IMR-90 (cell line): ENCODE measurements at regions not wholly inside any gene's neighbourhood (a gene's known extent, or its start where the extent isn't known, plus 50 kb on each side); places are given as distances from the start of the nearest gene placed in this dataset.

Experiments
- ATAC-seq: fragments of 200-7000 bp; cut with Tn5 transposase; 2 replicates; pipeline ENCODE4 v1.9.1; 2020; ENCODE audit warnings: low read depth, mild to moderate bottlenecking, moderate library complexity
- BruUV-seq: library from RNA; stranded (reverse); fragments of 400-500 nt; replicated peaks from 2 replicates; lab custom pipeline; 2021; lab: Mats Ljungman, UMichigan
- CTCF ChIA-PET: fragments of 300-600 bp; formaldehyde crosslinking; extraction: SDS; loops from one replicate; lab custom pipeline; 2021; ENCODE audit warnings: antibody characterized with exemption; lab: Yijun Ruan, JAX
- POLR2A ChIA-PET: fragments of 300-600 bp; sonication (Branson Sonifier 250); formaldehyde crosslinking; loops from one replicate; lab custom pipeline; 2022; ENCODE audit warnings: antibody characterized with exemption; ENCODE audit not compliant: unreplicated experiment; lab: Charles Lee
- DNase-seq: peaks from one replicate; pipeline ENCODE4 v3.0.0; 2013
- H2AFZ ChIP-seq: replicated peaks from 2 replicates; pipeline ENCODE3; 2013; ENCODE audit warnings: low read length, mild to moderate bottlenecking; ENCODE audit not compliant: poor library complexity
- H2AK5ac ChIP-seq: 2 replicates; pipeline ENCODE4 v1.6.1; 2013; ENCODE audit warnings: low read depth, low read length, inconsistent platforms
- H2AK9ac ChIP-seq: replicated peaks from 2 replicates; pipeline ENCODE3; 2013; ENCODE audit warnings: mild to moderate bottlenecking, low read depth, low read length, moderate library complexity; ENCODE audit not compliant: poor library complexity
- H2BK120ac ChIP-seq: 2 replicates; pipeline ENCODE4 v1.6.1; 2013; ENCODE audit warnings: low read depth, low read length, inconsistent platforms
- H2BK15ac ChIP-seq: 3 replicates; pipeline ENCODE4 v1.6.1; 2013; ENCODE audit warnings: low read depth, low read length, inconsistent platforms
- H2BK20ac ChIP-seq: 2 replicates; pipeline ENCODE4 v1.6.1; 2013; ENCODE audit warnings: low read depth, mild to moderate bottlenecking, inconsistent platforms, low read length, moderate library complexity
- H2BK5ac ChIP-seq: 2 replicates; pipeline ENCODE4 v1.6.1; 2013; ENCODE audit warnings: mild to moderate bottlenecking, low read depth, low read length, inconsistent platforms; ENCODE audit not compliant: poor library complexity, severe bottlenecking
- H3K14ac ChIP-seq: replicated peaks from 2 replicates; pipeline ENCODE4 v1.6.1; 2013; ENCODE audit warnings: low read depth, low read length, inconsistent platforms
- H3K18ac ChIP-seq: 2 replicates; pipeline ENCODE4 v1.6.1; 2013; ENCODE audit warnings: low read depth, low read length, control low read depth
- H3K23ac ChIP-seq: 2 replicates; pipeline ENCODE4 v1.6.1; 2013; ENCODE audit warnings: low read depth, low read length, inconsistent platforms
- H3K27ac ChIP-seq: 2 replicates; pipeline ENCODE4 v1.5.1; 2013; ENCODE audit warnings: mild to moderate bottlenecking, control low read depth, low read length; ENCODE audit not compliant: insufficient read depth
- H3K27me3 ChIP-seq: 2 replicates; pipeline ENCODE4 v1.6.1; 2013; ENCODE audit warnings: low read length; ENCODE audit not compliant: control insufficient read depth, insufficient read depth
- H3K36me3 ChIP-seq: 2 replicates; pipeline ENCODE4 v1.6.1; 2013; ENCODE audit warnings: low read length, mixed read lengths; ENCODE audit not compliant: control insufficient read depth, insufficient read depth
- H3K4ac ChIP-seq: 2 replicates; pipeline ENCODE4 v1.6.1; 2013; ENCODE audit warnings: low read depth, low read length, inconsistent platforms
- H3K4me1 ChIP-seq: 2 replicates; pipeline ENCODE4 v1.6.1; 2013; ENCODE audit warnings: low read length, mixed read lengths; ENCODE audit not compliant: control insufficient read depth, insufficient read depth
- H3K4me2 ChIP-seq: 2 replicates; pipeline ENCODE4 v1.6.1; 2013; ENCODE audit warnings: low read depth, mild to moderate bottlenecking, control low read depth, low read length, moderate library complexity
- H3K4me3 ChIP-seq: 2 replicates; pipeline ENCODE4 v1.5.1; 2013; ENCODE audit warnings: low read depth, mild to moderate bottlenecking, control low read depth, low read length, moderate library complexity; ENCODE audit not compliant: insufficient read depth
- H3K56ac ChIP-seq: 2 replicates; pipeline ENCODE4 v1.6.1; 2013; ENCODE audit warnings: low read length, inconsistent platforms; ENCODE audit not compliant: insufficient read depth; ENCODE audit errors: extremely low read depth
- H3K79me1 ChIP-seq, 2 experiments: 2 replicates each; pipeline ENCODE4 v1.6.1; 2013; ENCODE audit warnings: low read length in 2 of 2, inconsistent platforms in 1 of 2, low read depth in 1 of 2
- H3K9ac ChIP-seq: 2 replicates; pipeline ENCODE4 v1.6.1; 2013; ENCODE audit warnings: low read depth, low read length, control low read depth
- H3K9me1 ChIP-seq: 2 replicates; pipeline ENCODE4 v1.6.1; 2013; ENCODE audit warnings: low read length, inconsistent platforms; ENCODE audit not compliant: insufficient read depth
- H3K9me3 ChIP-seq: 2 replicates; pipeline ENCODE4 v1.6.1; 2013; ENCODE audit warnings: low read length; ENCODE audit not compliant: control insufficient read depth, insufficient read depth
- H4K20me1 ChIP-seq: 2 replicates; pipeline ENCODE4 v1.6.1; 2013; ENCODE audit warnings: low read length, inconsistent platforms; ENCODE audit not compliant: insufficient read depth
- H4K5ac ChIP-seq: 2 replicates; pipeline ENCODE4 v1.6.1; 2013; ENCODE audit warnings: mild to moderate bottlenecking, low read depth, low read length, control low read depth
- H4K8ac ChIP-seq, 2 experiments: 2 replicates each; pipeline ENCODE4 v1.6.1; 2013; ENCODE audit warnings: low read depth in 2 of 2, low read length in 2 of 2, control low read depth in 1 of 2, inconsistent platforms in 1 of 2
- H4K91ac ChIP-seq: 2 replicates; pipeline ENCODE4 v1.6.1; 2013; ENCODE audit warnings: low read depth, low read length, inconsistent platforms; ENCODE audit not compliant: insufficient read depth
- CEBPB ChIP-seq: IDR thresholded peaks from 2 replicates; pipeline ENCODE4 v1.6.1; 2012; ENCODE audit warnings: low read depth, low read length, improper control_type of control experiment
- CHD1 ChIP-seq: IDR thresholded peaks from 2 replicates; pipeline ENCODE4 v1.6.1; 2012; ENCODE audit warnings: low read depth, low read length, improper control_type of control experiment
- CTCF ChIP-seq: conservative IDR thresholded peaks from 2 replicates; pipeline ENCODE4 v1.5.1; 2012; ENCODE audit warnings: mild to moderate bottlenecking, low read depth, low read length, improper control_type of control experiment
- NFE2L2 ChIP-seq: fragments of 150-350 bp; IDR thresholded peaks from 2 replicates; pipeline ENCODE4 v1.6.1; 2016; ENCODE audit warnings: low read depth, mild to moderate bottlenecking, low read length
- dilution Hi-C: fragments of 300-500 bp; cut with HindIII; formaldehyde crosslinking; loops from one replicate; pipeline ENCODE4 v1.14.3; 2018; ENCODE audit warnings: low sequenced_read_pairs; ENCODE audit not compliant: unreplicated experiment
- in situ Hi-C: fragments of 300-500 bp; cut with MboI; formaldehyde crosslinking; loops from 3 replicates; pipeline ENCODE4 v1.14.3; 2019; ENCODE audit warnings: low sequenced_read_pairs, inconsistent platforms, mixed read lengths
- intact Hi-C: fragments of 100-400 bp; cut with micrococcal nuclease; formaldehyde crosslinking; loops from 2 replicates; pipeline ENCODE4 v1.10.0; 2022

GRCh38 chr12:69071091-69071370 is 138.1 kb upstream of the CPM start (continued):
- no peak for TF ChIP-seq CTCF
- TF ChIP-seq CEBPB, result no peak
- TF ChIP-seq CHD1, result no peak

- Histone ChIP-seq H2BK120ac (no peak overlapping the region), H3K4me3 (no peak overlapping the region), H3K36me3 (no peaks in the 10 kb centered on the region), H4K20me1 (no peaks in the 10 kb centered on the region), H4K5ac (no peak overlapping the region), H3K14ac (no peak overlapping the region), H3K79me1 (no peaks in the 10 kb centered on the region), H3K18ac (no peak overlapping the region), H4K91ac (no peak overlapping the region), H3K27me3 (no peaks in the 10 kb centered on the region; the same call in 1 of the 2 replicates), H4K8ac (no peak overlapping the region), H3K23ac (no peak overlapping the region), H3K4ac (no peak overlapping the region), H3K56ac (no peak overlapping the region), H3K4me1 (peaks cover 7% of the 10 kb centered on the region), H2AK9ac (no peak overlapping the region), H2AK5ac (no peak overlapping the region), H3K9ac (no peak overlapping the region), H2BK15ac (no peak overlapping the region), H2BK20ac (no peak overlapping the region), H2AFZ (no peak overlapping the region), H3K4me2 (no peak overlapping the region), H2BK5ac (no peak overlapping the region), H3K9me1 (no peaks in the 10 kb centered on the region), H3K9me3 (no peaks in the 10 kb centered on the region), H3K27ac (no peak overlapping the region)
- peak; percentile 42; the same call in 1 of the 2 replicates for ATAC-seq
- TF ChIP-seq NFE2L2, result no peak
- BruUV-seq, result no TSS peak
- no peak for DNase-seq
- in situ Hi-C loops (loop anchor here (5.0 kb wide), 1 partner anchor 201 kb away; no protein-coding TSS in a partner anchor), intact Hi-C loops (no loop called here), dilution Hi-C loops (no loop called here)
- CTCF ChIA-PET, result no interaction called here
- POLR2A ChIA-PET, result no interaction called here
These were observed 140.1 kb upstream of the CPM start for GRCh38 chr12:69073035-69073434.
